Fibroblast of peridontal ligament (primary cell): ENCODE measurements at regions not wholly inside any gene's neighbourhood (a gene's known extent, or its start where the extent isn't known, plus 50 kb on each side); places are given as distances from the start of the nearest gene placed in this dataset.
A peak's percentile ranks its signal among the peaks of the same experiment; 100 is the strongest.

Experiments used
- DNase-seq: peaks from one replicate; pipeline ENCODE4 v3.0.0-alpha.2; 2010; ENCODE audit errors: extremely low read depth

GRCh38 chr5:93930098-93930497 lies 188.7 kb upstream of the POU5F2 start:
- DNase-seq = no peak

DNA sequence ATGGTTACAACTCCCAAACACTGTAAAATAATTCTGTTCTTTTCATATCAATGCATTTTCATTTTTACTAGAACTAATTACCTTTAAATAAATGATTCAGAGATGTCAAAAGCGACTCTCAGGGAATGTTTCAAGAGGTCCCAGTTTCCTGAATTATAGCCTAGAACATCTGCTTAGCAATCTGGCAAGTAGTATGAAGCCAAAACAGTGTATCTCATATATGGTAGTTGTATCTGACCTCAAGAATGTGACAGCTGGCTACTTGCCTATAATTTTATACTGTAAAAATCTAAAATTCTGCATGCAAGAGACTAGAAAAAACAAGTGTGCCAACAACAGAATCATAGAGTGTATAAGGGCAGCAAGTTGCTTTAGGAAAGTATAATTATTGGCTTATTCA lies 187.7 kb upstream of the POU5F2 start:
- DNase-seq = peak; percentile 88

DNA sequence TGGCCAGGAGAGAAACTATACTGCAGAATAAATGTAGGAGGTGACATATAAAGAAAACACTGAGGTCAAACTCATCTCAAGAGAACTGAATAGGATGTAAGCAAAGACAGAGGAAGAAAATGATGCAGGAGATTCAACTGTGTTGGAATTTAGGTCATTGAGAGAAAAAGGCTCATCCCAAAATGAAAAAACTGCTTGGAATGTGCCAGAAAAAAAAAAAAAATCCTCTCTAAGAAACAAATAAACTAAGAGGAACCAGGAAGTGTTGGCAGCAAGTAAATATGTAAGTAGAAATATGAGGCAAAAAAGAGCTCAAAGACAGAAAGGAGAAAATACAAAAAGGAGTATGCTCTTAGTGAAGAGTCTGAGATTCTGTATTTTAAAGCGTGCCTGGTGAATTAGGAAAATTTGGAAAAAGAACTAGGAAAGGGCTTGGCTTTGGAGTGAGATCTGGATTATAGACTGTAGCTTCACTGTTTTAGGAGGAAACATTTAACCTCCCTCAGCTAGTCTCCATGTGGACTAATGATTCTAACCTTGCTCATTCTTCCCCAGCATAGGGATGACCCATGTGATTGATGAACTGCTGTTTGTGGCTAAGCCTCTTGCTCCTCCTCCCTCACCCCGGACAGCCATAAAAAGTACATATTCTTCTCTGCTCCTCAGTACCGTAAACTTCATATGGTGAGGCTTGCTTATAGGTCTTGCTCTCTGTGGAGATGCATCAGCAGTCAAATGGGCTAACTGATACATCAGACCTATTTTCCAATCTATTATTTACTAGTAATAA lies 185.6 kb upstream of the POU5F2 start:
- DNase-seq = peak; percentile 24

- DNase-seq = no peak
Observed at GRCh38 chr5:93925321-93925720, 183.9 kb upstream of the POU5F2 start.

DNA sequence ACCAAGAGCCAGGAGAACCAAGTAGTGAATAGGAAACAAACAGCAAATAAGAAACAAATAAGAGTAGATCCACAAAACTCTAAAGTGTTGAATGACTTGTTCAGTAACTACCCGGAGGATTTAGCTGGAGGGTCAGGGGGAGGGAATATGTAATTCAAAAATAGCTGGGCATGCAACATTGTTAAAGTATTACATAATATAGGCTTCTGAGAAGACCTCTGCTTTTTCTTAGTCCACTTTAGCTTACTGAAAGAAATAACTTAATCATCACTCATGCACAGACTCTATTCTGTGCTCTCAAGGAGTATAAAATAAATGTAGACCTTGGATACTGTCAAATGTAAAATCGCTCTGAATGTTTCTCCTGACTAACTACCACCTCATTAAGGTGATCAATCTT lies 183.2 kb upstream of the POU5F2 start:
- DNase-seq = peak; percentile 45

DNA sequence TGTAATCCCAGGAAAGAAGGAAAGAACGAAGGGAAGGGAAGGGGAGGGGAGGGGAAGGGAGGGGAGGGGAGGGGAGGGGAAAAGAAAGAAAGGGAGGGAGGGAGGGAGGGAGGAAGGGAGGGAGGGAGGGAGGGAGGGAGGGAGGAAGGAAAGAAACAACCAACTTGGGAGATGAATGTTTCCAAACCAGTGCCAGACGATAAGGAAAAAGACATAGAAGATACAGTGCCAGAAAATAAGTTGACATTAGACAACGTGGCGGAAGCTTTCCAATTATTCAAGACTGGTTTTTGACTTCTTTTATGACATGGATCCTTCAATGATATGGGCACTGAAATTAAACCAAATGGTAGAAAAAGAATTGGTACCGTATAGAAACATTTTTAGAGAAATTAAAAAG lies 181.2 kb upstream of the POU5F2 start:
- DNase-seq = no peak

- no peak for DNase-seq
Observed at GRCh38 chr5:93921001-93921400, 179.6 kb upstream of the POU5F2 start.

- no peak for DNase-seq
Observed at GRCh38 chr5:93916872-93917271, 175.5 kb upstream of the POU5F2 start.

DNA sequence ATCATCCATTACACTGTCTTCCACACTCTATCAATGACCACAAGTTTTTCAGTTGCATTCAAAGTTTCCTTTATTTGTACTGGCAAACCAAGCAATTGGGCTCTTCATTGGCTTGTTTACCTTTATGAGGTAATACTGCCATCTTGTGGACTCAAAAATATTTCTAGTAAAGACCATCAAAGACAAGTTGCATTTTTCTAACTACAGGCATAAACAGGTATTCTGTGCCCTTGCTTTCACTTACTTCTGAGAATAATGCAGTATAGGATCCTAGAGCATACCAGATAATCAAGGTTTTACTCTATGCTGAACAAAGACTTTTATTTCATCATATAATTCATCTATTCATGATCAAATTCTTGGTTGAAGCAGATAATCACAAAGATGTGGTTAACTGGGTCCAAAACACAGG lies 173.7 kb upstream of the POU5F2 start:
- peak; percentile 81 for DNase-seq

GRCh38 chr5:93911609-93912008 lies 170.2 kb upstream of the POU5F2 start:
- DNase-seq = no peak

DNA sequence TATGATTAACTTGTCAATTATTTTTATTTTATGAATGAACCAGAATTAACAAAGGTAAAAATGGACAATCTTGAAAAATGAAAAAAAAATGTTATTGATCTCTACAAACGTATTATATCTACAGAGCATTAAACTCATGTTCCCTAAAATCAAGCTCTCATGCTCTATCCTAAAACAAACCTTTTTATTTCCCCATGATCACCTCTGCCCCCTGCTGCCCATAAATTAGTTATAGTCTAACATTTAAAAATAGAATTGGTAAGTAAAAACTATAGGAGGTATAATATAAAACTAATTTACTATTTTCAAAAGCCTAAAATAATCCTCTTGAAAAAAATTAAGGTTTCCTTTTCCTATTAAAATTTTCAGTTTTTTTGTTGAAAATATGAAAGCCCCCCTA lies 168.0 kb upstream of the POU5F2 start:
- DNase-seq = peak; percentile 39

DNA sequence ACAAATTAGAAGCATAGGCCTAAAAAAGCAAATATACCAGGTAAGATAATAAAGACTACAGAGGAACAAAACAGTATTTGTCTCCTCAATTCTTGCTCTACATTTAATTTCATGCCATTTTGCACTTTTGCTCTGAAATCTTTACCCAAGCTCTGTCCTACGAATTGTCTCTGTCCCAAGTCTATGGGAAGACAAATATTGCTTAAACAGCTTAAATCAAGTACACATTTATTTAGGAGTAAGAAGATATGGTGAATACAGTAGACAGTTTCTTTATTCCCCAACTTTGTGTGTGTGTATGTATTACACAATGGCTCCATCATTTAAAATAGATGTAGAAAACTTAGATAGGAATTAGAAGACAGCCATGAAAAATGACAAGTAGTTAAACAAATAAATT lies 163.5 kb upstream of the POU5F2 start:
- DNase-seq = no peak

DNA sequence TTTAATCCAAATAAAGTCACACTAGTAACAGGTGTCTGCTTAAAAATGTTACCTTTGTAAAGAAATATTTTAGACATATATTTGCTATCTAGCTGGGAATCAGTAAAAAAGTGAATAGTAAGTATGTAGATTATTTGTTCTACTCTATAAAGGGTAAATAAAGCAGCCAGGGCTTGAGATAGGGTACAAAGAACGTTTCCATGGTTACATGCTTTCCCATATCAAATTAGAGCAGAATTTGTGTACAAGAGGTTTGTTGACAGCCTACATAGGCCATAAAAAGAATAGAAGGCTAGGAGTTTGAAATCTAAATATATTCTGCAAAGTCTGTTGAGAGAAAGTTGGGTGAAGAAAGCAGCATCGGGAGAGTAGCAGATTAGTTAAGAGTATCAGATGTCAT lies 160.9 kb upstream of the POU5F2 start:
- DNase-seq = no peak

GRCh38 chr5:93899026-93899600 lies 157.7 kb upstream of the POU5F2 start:
- no peak for DNase-seq

DNA sequence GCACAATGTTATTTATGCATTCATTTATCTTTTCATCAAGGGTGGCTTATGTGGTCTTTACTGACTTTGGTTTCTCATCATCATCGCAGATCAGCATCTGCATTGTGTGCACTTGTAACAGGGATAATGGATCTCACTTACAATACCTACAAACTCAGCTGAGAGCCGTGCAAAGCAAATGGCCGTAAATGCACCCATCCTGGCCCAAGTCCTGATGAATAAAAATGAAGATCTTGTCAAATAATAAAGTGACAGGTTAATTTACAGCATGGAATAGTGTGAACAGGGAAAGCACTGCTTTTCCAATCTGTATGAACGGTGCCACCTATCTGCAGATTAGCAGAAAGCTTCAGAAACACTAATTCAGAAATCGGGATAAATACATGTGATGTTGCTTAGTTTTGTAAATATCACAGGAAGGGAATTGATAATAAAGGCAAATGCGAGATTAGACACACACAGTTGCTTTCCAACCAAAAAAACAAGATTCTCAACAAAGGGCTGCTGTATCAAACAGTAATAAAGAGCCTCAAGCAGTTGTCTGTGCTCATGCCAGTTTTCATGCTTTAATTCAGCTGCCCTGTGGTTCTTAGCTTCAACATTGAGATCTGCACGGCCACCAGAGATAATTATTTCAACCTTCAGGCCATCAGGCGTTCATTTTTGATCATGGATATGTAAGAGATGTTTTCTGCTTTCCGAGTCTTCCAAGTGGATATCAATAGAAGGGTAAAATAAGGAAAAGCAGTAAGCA lies 153.4 kb upstream of the POU5F2 start:
- DNase-seq = peak; percentile 33

GRCh38 chr5:93893075-93893474 lies 151.7 kb upstream of the POU5F2 start:
- DNase-seq = no peak

GRCh38 chr5:93892481-93892880 lies 151.1 kb upstream of the POU5F2 start:
- peak; percentile 30 for DNase-seq

DNA sequence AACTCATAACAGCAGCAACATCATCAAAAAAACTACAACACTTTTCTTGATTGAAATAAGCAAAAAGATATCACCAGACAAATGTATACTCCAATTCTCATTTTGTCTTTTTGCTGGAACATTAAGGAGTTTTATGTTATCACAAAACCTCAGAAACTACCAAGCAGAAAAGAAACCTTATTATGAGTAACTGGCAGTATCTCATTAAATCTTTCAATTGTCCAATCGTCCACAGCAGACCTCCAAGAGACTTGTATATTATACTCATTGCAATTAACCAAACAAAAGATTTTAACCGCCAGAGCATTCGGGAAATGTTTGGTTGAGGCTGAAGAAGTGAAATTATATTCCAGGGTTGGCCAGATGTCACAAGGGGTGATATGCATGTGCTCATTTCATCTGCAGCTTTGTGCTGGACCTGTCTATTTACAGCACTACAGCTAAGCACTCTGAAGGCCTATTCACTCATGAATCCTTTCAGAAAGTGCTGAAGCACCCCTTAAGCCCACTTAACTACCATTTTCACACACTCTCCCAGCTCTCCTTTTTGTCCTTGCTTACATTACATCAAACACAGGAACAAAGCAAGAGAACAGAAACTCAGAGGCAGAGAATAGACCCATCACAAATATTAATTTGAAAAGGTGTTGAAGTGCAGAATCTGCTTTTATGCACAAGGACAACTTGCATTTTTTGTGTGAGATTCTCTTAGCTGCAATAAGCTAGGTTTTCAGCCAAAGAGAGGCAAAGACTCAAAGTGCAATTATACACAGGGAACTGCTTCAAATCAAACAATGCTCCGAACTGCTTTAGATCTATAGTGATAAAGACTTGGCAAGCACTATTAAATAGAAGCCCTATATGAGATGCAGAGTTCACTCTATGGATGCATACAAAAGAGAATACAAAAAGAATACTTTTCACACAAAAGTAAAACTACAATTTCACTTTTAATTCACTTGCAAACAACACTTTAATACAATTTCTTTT lies 150.4 kb upstream of the POU5F2 start:
- no peak for DNase-seq

- DNase-seq = no peak
Observed at GRCh38 chr5:93890657-93891056, 149.3 kb upstream of the POU5F2 start.

GRCh38 chr5:93887678-93888077 lies 146.3 kb upstream of the POU5F2 start:
- no peak for DNase-seq

GRCh38 chr5:93886917-93887361 lies 145.5 kb upstream of the POU5F2 start:
- peak; percentile 39 for DNase-seq
